PC-9 (cell line): ENCODE measurements at regions not wholly inside any gene's neighbourhood (a gene's known extent, or its start where the extent isn't known, plus 50 kb on each side); places are given as distances from the start of the nearest gene placed in this dataset.

Experiments used
- CTCF ChIP-seq: fragments of 200-600 bp; sonication (generic); conservative IDR thresholded peaks from 2 replicates; pipeline ENCODE4 v1.6.1; 2017; ENCODE audit warnings: mixed run types, antibody characterized with exemption, mild to moderate bottlenecking, moderate library complexity
- EZH2 ChIP-seq: fragments of 200-600 bp; sonication (generic); IDR thresholded peaks from 2 replicates; pipeline ENCODE4 v1.8.0; 2017; ENCODE audit warnings: antibody characterized with exemption, low read depth

GRCh38 chr18:41162191-41162590 is 792.8 kb upstream of the PIK3C3 start:
- TF ChIP-seq CTCF, result no peak
- no peak for TF ChIP-seq EZH2
